NCI-H82 (cell line): ENCODE measurements at regions not wholly inside any gene's neighbourhood (a gene's known extent, or its start where the extent isn't known, plus 50 kb on each side); places are given as distances from the start of the nearest gene placed in this dataset.

ENCODE experiments used
- DNase-seq: peaks from one replicate; lab custom pipeline; 2025; lab: John Stamatoyannopoulos, UW

- DNase-seq = no peak
These were observed 56.0 kb upstream of the OR13F1 start for GRCh38 chr9:104448036-104448435.
